Activated CD4-positive, alpha-beta T cell treated with anti-CD3 and anti-CD28 coated beads, Interleukin-2, amount 10 ng/mL, durations not matched to agents 7 days and 5 days (primary cell): ENCODE measurements at regions not wholly inside any gene's neighbourhood (a gene's known extent, or its start where the extent isn't known, plus 50 kb on each side); places are given as distances from the start of the nearest gene placed in this dataset.

ENCODE experiments used
- CTCF ChIA-PET: fragments of 350-600 bp; sonication (Branson Sonifier 250); formaldehyde crosslinking; loops from one replicate; lab custom pipeline; 2021; ENCODE audit warnings: antibody characterized with exemption; lab: Charles Lee
- POLR2A ChIA-PET: fragments of 350-600 bp; sonication (Branson Sonifier 250); formaldehyde crosslinking; loops from one replicate; lab custom pipeline; 2021; ENCODE audit warnings: antibody characterized with exemption; lab: Charles Lee
- DNase-seq: peaks from one replicate; pipeline ENCODE4 v3.0.0-alpha.2; 2020
- H3K27ac Mint-ChIP-seq: one replicate; pipeline ENCODE4 v1.8.0; 2021; ENCODE audit warnings: mild to moderate bottlenecking, moderate library complexity, mixed read lengths
- H3K27me3 Mint-ChIP-seq: one replicate; pipeline ENCODE4 v1.8.0; 2021; ENCODE audit warnings: mixed read lengths
- H3K36me3 Mint-ChIP-seq: one replicate; pipeline ENCODE4 v1.8.0; 2021; ENCODE audit warnings: low read depth, mixed read lengths
- H3K4me1 Mint-ChIP-seq: one replicate; pipeline ENCODE4 v1.8.0; 2021; ENCODE audit warnings: mixed read lengths
- H3K4me3 Mint-ChIP-seq: one replicate; pipeline ENCODE4 v1.8.0; 2021; ENCODE audit warnings: mild to moderate bottlenecking, moderate library complexity, mixed read lengths
- H3K9me3 Mint-ChIP-seq: one replicate; pipeline ENCODE4 v1.8.0; 2021; ENCODE audit warnings: mixed read lengths

GRCh38 chr19:28868836-28869235 is 344.1 kb downstream of the UQCRFS1 start:
- POLR2A ChIA-PET, result no interaction called here
- Mint-ChIP-seq H3K27me3 (no peaks in the 10 kb centered on the region), H3K36me3 (no peaks in the 10 kb centered on the region), H3K9me3 (no peaks in the 10 kb centered on the region), H3K4me3 (no peak overlapping the region), H3K27ac (no peak overlapping the region), H3K4me1 (no peaks in the 10 kb centered on the region)
- CTCF ChIA-PET, result no interaction called here
- no peak for DNase-seq

- CTCF ChIA-PET, result no interaction called here
These were observed 345.0 kb downstream of the UQCRFS1 start for GRCh38 chr19:28867978-28868377.

GRCh38 chr19:28864577-28865042 is 348.3 kb downstream of the UQCRFS1 start:
- Mint-ChIP-seq H3K4me1 (no peaks in the 10 kb centered on the region), H3K27ac (no peak overlapping the region), H3K36me3 (no peaks in the 10 kb centered on the region), H3K27me3 (no peaks in the 10 kb centered on the region), H3K9me3 (no peaks in the 10 kb centered on the region), H3K4me3 (no peak overlapping the region)
- CTCF ChIA-PET, result no interaction called here
- POLR2A ChIA-PET, result no interaction called here
- no peak for DNase-seq

More at GRCh38 chr19:28867978-28868377, 345.0 kb downstream of the UQCRFS1 start:
- H3K9me3 Mint-ChIP-seq, result no peaks in the 10 kb centered on the region
- POLR2A ChIA-PET, result no interaction called here
- H3K27me3 Mint-ChIP-seq, result no peaks in the 10 kb centered on the region
- H3K27ac Mint-ChIP-seq, result no peak overlapping the region
- DNase-seq, result no peak
- no peak overlapping the region for H3K4me3 Mint-ChIP-seq
- no peaks in the 10 kb centered on the region for H3K4me1 Mint-ChIP-seq
- no peaks in the 10 kb centered on the region for H3K36me3 Mint-ChIP-seq

- H3K27ac Mint-ChIP-seq, result no peak overlapping the region
These were observed 348.9 kb downstream of the UQCRFS1 start for GRCh38 chr19:28864024-28864503.

GRCh38 chr19:28862238-28862637 is 350.7 kb downstream of the UQCRFS1 start:
- CTCF ChIA-PET, result no interaction called here
- POLR2A ChIA-PET, result no interaction called here

More at GRCh38 chr19:28864024-28864503, 348.9 kb downstream of the UQCRFS1 start:
- CTCF ChIA-PET, result no interaction called here
- POLR2A ChIA-PET, result no interaction called here
- H3K4me1 Mint-ChIP-seq, result no peaks in the 10 kb centered on the region
- no peaks in the 10 kb centered on the region for H3K9me3 Mint-ChIP-seq
- H3K27me3 Mint-ChIP-seq, result no peaks in the 10 kb centered on the region
- H3K4me3 Mint-ChIP-seq, result no peak overlapping the region
- no peak for DNase-seq
- no peaks in the 10 kb centered on the region for H3K36me3 Mint-ChIP-seq

GRCh38 chr19:28859811-28860210 is 353.1 kb downstream of the UQCRFS1 start:
- CTCF ChIA-PET, result no interaction called here
- POLR2A ChIA-PET, result no interaction called here
- H3K36me3 Mint-ChIP-seq, result no peaks in the 10 kb centered on the region
- no peak overlapping the region for H3K27ac Mint-ChIP-seq
- no peak for DNase-seq
- no peaks in the 10 kb centered on the region for H3K9me3 Mint-ChIP-seq
- no peaks in the 10 kb centered on the region for H3K27me3 Mint-ChIP-seq
- H3K4me1 Mint-ChIP-seq, result no peaks in the 10 kb centered on the region
- H3K4me3 Mint-ChIP-seq, result no peak overlapping the region

More at GRCh38 chr19:28862238-28862637, 350.7 kb downstream of the UQCRFS1 start:
- no peaks in the 10 kb centered on the region for H3K27me3 Mint-ChIP-seq
- H3K4me1 Mint-ChIP-seq, result no peaks in the 10 kb centered on the region
- H3K27ac Mint-ChIP-seq, result no peak overlapping the region
- no peak for DNase-seq
- no peaks in the 10 kb centered on the region for H3K9me3 Mint-ChIP-seq
- H3K4me3 Mint-ChIP-seq, result no peak overlapping the region
- H3K36me3 Mint-ChIP-seq, result no peaks in the 10 kb centered on the region

- no peaks in the 10 kb centered on the region for H3K36me3 Mint-ChIP-seq
- no peaks in the 10 kb centered on the region for H3K9me3 Mint-ChIP-seq
- DNase-seq, result no peak
- ChIA-PET CTCF (no interaction called here), POLR2A (no interaction called here)
- H3K27me3 Mint-ChIP-seq, result no peaks in the 10 kb centered on the region
- H3K27ac Mint-ChIP-seq, result no peak overlapping the region
- H3K4me3 Mint-ChIP-seq, result no peak overlapping the region
- no peaks in the 10 kb centered on the region for H3K4me1 Mint-ChIP-seq
These were observed 354.0 kb downstream of the UQCRFS1 start for GRCh38 chr19:28858933-28859332.

- CTCF ChIA-PET, result no interaction called here
- H3K4me3 Mint-ChIP-seq, result no peak overlapping the region
- no peaks in the 10 kb centered on the region for H3K9me3 Mint-ChIP-seq
- no peak for DNase-seq
- no peaks in the 10 kb centered on the region for H3K27me3 Mint-ChIP-seq
- H3K36me3 Mint-ChIP-seq, result no peaks in the 10 kb centered on the region
- POLR2A ChIA-PET, result no interaction called here
- no peaks in the 10 kb centered on the region for H3K4me1 Mint-ChIP-seq
- H3K27ac Mint-ChIP-seq, result no peak overlapping the region
These were observed 355.0 kb downstream of the UQCRFS1 start for GRCh38 chr19:28857967-28858366.

GRCh38 chr19:28855216-28855615 is 357.7 kb downstream of the UQCRFS1 start:
- CTCF ChIA-PET, result no interaction called here
- H3K9me3 Mint-ChIP-seq, result no peaks in the 10 kb centered on the region

GRCh38 chr19:28847468-28847867 is 365.5 kb downstream of the UQCRFS1 start:
- Mint-ChIP-seq H3K9me3 (no peaks in the 10 kb centered on the region), H3K27me3 (no peaks in the 10 kb centered on the region), H3K4me3 (no peak overlapping the region), H3K4me1 (no peaks in the 10 kb centered on the region), H3K36me3 (no peaks in the 10 kb centered on the region), H3K27ac (no peak overlapping the region)
- CTCF ChIA-PET, result no interaction called here
- no peak for DNase-seq
- POLR2A ChIA-PET, result no interaction called here

More at GRCh38 chr19:28855216-28855615, 357.7 kb downstream of the UQCRFS1 start:
- Mint-ChIP-seq H3K27me3 (no peaks in the 10 kb centered on the region), H3K27ac (no peak overlapping the region), H3K4me3 (no peak overlapping the region), H3K4me1 (no peaks in the 10 kb centered on the region), H3K36me3 (no peaks in the 10 kb centered on the region)
- POLR2A ChIA-PET, result no interaction called here
- DNase-seq, result no peak

- no peak for DNase-seq
- H3K4me1 Mint-ChIP-seq, result no peaks in the 10 kb centered on the region
- no peak overlapping the region for H3K27ac Mint-ChIP-seq
- H3K27me3 Mint-ChIP-seq, result no peaks in the 10 kb centered on the region
- no peaks in the 10 kb centered on the region for H3K9me3 Mint-ChIP-seq
- no peak overlapping the region for H3K4me3 Mint-ChIP-seq
- CTCF ChIA-PET, result no interaction called here
- POLR2A ChIA-PET, result no interaction called here
- H3K36me3 Mint-ChIP-seq, result no peaks in the 10 kb centered on the region
These were observed 366.7 kb downstream of the UQCRFS1 start for GRCh38 chr19:28846094-28846812.

- Mint-ChIP-seq H3K36me3 (no peaks in the 10 kb centered on the region), H3K4me3 (no peak overlapping the region), H3K27me3 (no peaks in the 10 kb centered on the region), H3K4me1 (no peaks in the 10 kb centered on the region), H3K9me3 (no peaks in the 10 kb centered on the region), H3K27ac (no peak overlapping the region)
- ChIA-PET POLR2A (no interaction called here), CTCF (no interaction called here)
- no peak for DNase-seq
These were observed 369.0 kb downstream of the UQCRFS1 start for GRCh38 chr19:28843761-28844492.

- H3K4me3 Mint-ChIP-seq, result no peak overlapping the region
- H3K9me3 Mint-ChIP-seq, result no peaks in the 10 kb centered on the region
- no peaks in the 10 kb centered on the region for H3K4me1 Mint-ChIP-seq
- DNase-seq, result no peak
- CTCF ChIA-PET, result no interaction called here
- no peaks in the 10 kb centered on the region for H3K36me3 Mint-ChIP-seq
- POLR2A ChIA-PET, result no interaction called here
- H3K27me3 Mint-ChIP-seq, result no peaks in the 10 kb centered on the region
- H3K27ac Mint-ChIP-seq, result no peak overlapping the region
These were observed 371.4 kb downstream of the UQCRFS1 start for GRCh38 chr19:28841531-28841930.
